Mesothelial cell of epicardium (in vitro differentiated cells): ENCODE measurements at regions not wholly inside any gene's neighbourhood (a gene's known extent, or its start where the extent isn't known, plus 50 kb on each side); places are given as distances from the start of the nearest gene placed in this dataset.

Experiments
- DNase-seq, 2 experiments: peaks; one replicate each; pipeline ENCODE4 v3.0.0; 2021; ENCODE audit warnings: low spot score in 2 of 2; ENCODE audit not compliant: unreplicated experiment in 2 of 2
- H3K27ac Mint-ChIP-seq: 2 replicates; pipeline ENCODE4 v1.8.0; 2021; ENCODE audit warnings: mixed read lengths
- H3K27me3 Mint-ChIP-seq: 2 replicates; pipeline ENCODE4 v1.8.0; 2021; ENCODE audit warnings: low read depth, mixed read lengths
- H3K36me3 Mint-ChIP-seq: 2 replicates; pipeline ENCODE4 v1.8.0; 2021; ENCODE audit warnings: mixed read lengths
- H3K4me1 Mint-ChIP-seq: 2 replicates; pipeline ENCODE4 v1.8.0; 2021; ENCODE audit warnings: mixed read lengths
- H3K4me3 Mint-ChIP-seq: 2 replicates; pipeline ENCODE4 v1.8.0; 2021; ENCODE audit warnings: mild to moderate bottlenecking, moderate library complexity, mixed read lengths
- H3K9me3 Mint-ChIP-seq: 2 replicates; pipeline ENCODE4 v1.8.0; 2021; ENCODE audit warnings: mixed read lengths
- TF ChIP-seq, protein P1 (sequence below): fragments of 200-600 bp; sonication (generic); IDR thresholded peaks from one replicate; pipeline ENCODE4 v1.5.0; 2021; ENCODE audit warnings: antibody characterized with exemption; ENCODE audit not compliant: unreplicated experiment

DNA sequence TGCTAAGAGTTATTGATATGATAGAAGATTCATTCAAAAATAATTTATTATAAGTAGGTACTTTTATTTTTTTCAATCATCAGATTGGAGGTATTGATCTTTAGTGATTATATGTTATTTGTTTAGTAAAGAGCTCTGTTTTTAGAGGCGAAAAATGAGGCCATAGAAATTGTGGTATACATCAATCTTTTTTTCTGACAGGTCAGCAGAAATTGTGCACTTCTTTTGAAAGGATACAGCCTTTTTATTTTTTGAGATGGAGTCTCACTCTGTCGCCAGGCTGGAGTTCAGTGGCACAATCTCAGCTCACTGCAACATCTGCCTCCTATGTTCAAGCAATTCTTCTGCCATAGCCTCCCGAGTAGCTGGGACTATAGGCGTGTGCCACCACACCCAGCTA lies 292.1 kb downstream of the BAMBI start:
- Mint-ChIP-seq H3K9me3 (peaks cover 3% of the 10 kb centered on the region), H3K4me1 (peaks cover 45% of the 10 kb centered on the region), H3K27ac (no peak overlapping the region), H3K36me3 (no peaks in the 10 kb centered on the region), H3K27me3 (no peaks in the 10 kb centered on the region), H3K4me3 (no peak overlapping the region)
- TF ChIP-seq, protein P1, sequence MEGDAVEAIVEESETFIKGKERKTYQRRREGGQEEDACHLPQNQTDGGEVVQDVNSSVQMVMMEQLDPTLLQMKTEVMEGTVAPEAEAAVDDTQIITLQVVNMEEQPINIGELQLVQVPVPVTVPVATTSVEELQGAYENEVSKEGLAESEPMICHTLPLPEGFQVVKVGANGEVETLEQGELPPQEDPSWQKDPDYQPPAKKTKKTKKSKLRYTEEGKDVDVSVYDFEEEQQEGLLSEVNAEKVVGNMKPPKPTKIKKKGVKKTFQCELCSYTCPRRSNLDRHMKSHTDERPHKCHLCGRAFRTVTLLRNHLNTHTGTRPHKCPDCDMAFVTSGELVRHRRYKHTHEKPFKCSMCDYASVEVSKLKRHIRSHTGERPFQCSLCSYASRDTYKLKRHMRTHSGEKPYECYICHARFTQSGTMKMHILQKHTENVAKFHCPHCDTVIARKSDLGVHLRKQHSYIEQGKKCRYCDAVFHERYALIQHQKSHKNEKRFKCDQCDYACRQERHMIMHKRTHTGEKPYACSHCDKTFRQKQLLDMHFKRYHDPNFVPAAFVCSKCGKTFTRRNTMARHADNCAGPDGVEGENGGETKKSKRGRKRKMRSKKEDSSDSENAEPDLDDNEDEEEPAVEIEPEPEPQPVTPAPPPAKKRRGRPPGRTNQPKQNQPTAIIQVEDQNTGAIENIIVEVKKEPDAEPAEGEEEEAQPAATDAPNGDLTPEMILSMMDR: no peak
- DNase-seq: no peak

DNA sequence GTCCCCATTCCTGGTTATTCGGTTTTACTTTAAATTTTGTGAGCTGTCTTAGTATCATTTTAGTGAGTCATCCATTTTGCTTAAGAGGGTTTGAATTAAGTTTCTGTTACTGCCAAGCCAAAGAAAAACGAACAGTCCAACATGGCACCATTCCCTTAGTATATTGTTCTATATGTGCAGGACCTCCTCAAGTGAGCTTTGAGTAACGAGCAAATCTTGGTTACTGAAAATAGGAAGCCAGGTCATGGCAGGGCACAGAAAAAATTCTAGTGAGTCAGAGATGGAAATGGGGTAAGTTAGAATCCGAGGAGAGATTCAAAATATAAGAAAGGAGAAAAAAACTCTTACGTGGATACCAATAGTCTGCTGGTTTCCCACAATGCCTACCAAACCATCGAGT lies 292.9 kb downstream of the BAMBI start:
- H3K4me3 Mint-ChIP-seq: no peak overlapping the region
- peaks cover 3% of the 10 kb centered on the region for H3K9me3 Mint-ChIP-seq
- H3K4me1 Mint-ChIP-seq: peaks cover 46% of the 10 kb centered on the region
- no peak overlapping the region for H3K27ac Mint-ChIP-seq
- DNase-seq: no peak
- H3K27me3 Mint-ChIP-seq: no peaks in the 10 kb centered on the region
- H3K36me3 Mint-ChIP-seq: no peaks in the 10 kb centered on the region
- TF ChIP-seq, protein P1: no peak

DNA sequence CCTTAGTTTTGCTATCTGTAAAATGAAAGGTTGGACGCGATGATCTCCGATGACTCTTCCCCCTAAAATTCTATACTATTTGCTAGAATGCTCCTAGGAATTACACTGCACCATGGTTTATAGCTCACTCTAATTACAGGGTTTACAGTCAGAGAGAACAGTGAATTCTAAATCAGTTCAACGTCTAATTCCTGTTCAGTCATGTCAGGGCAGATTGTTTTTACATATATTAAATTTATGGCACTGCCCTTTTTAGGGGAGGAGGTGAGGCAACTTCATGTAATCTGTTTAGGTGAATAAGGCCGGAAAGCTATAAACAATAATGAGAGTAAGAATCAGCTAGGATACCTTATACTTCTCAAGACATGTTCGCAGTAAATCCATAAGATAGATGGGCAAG lies 293.9 kb downstream of the BAMBI start:
- DNase-seq: no peak
- peaks cover 47% of the 10 kb centered on the region for H3K4me1 Mint-ChIP-seq
- H3K4me3 Mint-ChIP-seq: no peak overlapping the region
- no peaks in the 10 kb centered on the region for H3K27me3 Mint-ChIP-seq
- TF ChIP-seq, protein P1: no peak
- no peaks in the 10 kb centered on the region for H3K9me3 Mint-ChIP-seq
- H3K36me3 Mint-ChIP-seq: no peaks in the 10 kb centered on the region
- H3K27ac Mint-ChIP-seq: peak overlapping the region; percentile 85

DNA sequence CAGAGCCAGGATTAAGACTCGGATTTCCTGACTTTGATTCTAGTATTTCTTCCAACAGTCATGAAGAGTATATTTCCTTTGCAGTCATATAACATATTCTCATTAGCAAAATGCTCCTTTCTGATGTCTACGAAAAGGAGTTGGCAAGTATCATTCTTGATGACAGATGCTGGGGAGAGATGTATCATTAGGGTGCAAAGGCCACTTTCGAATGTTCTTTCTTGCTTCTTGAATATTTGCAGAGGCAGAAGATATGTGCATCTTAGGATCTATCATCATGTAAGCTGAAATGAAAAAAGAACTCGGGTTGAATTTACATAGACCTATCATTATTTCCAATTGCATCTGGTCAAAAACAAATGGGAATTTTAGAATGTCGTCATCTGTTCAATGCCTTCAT lies 294.4 kb downstream of the BAMBI start:
- no peaks in the 10 kb centered on the region for H3K36me3 Mint-ChIP-seq
- H3K4me3 Mint-ChIP-seq: no peak overlapping the region

DNA sequence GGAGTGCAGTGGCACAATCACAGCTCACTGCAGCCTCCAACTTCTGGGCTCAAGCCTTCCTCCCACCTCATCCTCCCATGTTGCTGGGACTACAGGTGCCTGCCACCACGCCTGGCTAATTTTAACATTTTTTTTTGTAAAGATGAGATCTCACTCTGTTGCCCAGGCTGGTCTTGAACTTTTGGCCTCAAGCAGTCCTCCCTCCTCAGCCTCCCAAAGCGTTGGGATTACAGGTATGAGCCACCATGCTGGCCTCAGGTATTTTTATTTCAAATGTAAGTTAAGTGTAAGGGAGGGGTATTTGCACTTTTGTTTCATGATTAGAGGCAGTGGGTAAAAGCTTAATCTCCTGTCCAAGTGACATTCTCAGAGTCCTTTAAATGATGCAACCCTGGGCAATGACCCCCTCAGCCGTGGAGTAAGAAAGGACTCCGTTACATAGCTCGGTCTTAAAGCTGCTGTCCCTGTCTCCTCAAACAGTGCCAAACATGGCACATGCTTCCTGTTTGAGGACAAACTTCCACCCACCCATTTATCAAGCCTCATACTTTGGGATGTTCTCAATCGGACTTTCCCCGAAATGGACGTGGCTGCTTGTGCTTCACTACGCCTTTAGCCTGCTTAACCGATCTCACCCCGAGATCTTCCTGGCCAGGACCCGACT lies 296.1 kb downstream of the BAMBI start:
- Mint-ChIP-seq H3K9me3 (peaks cover 4% of the 10 kb centered on the region), H3K36me3 (no peaks in the 10 kb centered on the region), H3K4me1 (peaks cover 41% of the 10 kb centered on the region), H3K27me3 (no peaks in the 10 kb centered on the region), H3K27ac (no peak overlapping the region), H3K4me3 (no peak overlapping the region)
- no peak for DNase-seq
- TF ChIP-seq, protein P1: no peak

More for the DNA sequence above, 294.4 kb downstream of the BAMBI start:
- Mint-ChIP-seq H3K9me3 (no peaks in the 10 kb centered on the region), H3K27ac (peak overlapping the region; percentile 85), H3K27me3 (no peaks in the 10 kb centered on the region), H3K4me1 (peaks cover 49% of the 10 kb centered on the region)
- no peak for DNase-seq
- TF ChIP-seq, protein P1: no peak
